GM12865 (cell line): ENCODE measurements at regions not wholly inside any gene's neighbourhood (a gene's known extent, or its start where the extent isn't known, plus 50 kb on each side); places are given as distances from the start of the nearest gene placed in this dataset.
"Not testable (repeated sequence)": the region's sequence is repeated elsewhere in the genome, so short reads cannot be mapped to it uniquely, and the experiment has no call there.

Experiments used
- DNase-seq: peaks from one replicate; pipeline ENCODE4 v3.0.0; 2010; ENCODE audit warnings: low read depth
- H3K4me3 ChIP-seq: 2 replicates; pipeline ENCODE4 v1.5.1; 2011; ENCODE audit warnings: mild to moderate bottlenecking, low read depth, low read length, control low read depth
- TF ChIP-seq, protein P1 (sequence below): IDR thresholded peaks from 2 replicates; pipeline ENCODE4 v1.5.1; 2011; ENCODE audit warnings: low read length, control low read depth, low read depth, inconsistent platforms; ENCODE audit not compliant: insufficient read depth; ENCODE audit errors: missing control alignments

DNA sequence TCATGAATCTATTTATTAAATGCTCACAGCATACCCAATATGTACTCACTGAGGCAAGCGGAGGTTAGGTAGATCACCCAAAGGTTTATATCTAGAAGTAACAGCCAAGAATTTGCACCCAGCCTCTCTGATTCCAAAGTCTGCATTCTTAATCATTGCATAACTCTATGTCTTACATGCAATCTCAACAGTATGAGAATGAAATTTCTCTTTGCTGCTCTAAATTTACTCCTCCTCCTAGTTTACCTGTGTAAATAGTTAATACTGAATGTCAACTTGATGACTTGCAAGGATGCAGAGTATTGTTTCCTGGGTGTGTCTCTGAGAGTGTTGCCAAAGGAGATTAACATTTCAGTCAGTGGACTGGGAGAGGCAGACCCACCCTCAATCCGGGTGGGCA is 840.6 kb downstream of the BRINP3 start:
- H3K4me3 ChIP-seq = no peak overlapping the region
- no peak for DNase-seq
- TF ChIP-seq, protein P1, sequence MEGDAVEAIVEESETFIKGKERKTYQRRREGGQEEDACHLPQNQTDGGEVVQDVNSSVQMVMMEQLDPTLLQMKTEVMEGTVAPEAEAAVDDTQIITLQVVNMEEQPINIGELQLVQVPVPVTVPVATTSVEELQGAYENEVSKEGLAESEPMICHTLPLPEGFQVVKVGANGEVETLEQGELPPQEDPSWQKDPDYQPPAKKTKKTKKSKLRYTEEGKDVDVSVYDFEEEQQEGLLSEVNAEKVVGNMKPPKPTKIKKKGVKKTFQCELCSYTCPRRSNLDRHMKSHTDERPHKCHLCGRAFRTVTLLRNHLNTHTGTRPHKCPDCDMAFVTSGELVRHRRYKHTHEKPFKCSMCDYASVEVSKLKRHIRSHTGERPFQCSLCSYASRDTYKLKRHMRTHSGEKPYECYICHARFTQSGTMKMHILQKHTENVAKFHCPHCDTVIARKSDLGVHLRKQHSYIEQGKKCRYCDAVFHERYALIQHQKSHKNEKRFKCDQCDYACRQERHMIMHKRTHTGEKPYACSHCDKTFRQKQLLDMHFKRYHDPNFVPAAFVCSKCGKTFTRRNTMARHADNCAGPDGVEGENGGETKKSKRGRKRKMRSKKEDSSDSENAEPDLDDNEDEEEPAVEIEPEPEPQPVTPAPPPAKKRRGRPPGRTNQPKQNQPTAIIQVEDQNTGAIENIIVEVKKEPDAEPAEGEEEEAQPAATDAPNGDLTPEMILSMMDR = no peak

DNA sequence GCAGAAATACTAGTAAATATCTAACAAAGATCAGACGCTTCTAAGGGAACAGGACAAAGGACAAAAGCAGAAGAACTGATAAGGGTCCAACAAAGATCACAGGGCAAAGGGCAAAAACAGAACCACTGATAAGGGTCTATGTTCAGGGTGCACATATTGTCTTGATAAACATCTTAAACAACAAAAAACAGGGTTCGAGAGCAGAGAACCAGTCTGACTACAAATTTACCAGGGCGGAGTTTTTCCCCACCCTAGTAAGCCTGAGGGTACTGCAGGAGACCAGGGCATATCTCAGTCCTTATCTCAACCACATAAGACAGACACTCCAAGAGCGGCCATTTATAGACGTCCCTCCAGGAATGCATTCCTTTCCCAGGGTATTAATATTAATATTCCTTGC is 833.5 kb downstream of the BRINP3 start:
- H3K4me3 ChIP-seq, DNase-seq: not testable (repeated sequence)

DNA sequence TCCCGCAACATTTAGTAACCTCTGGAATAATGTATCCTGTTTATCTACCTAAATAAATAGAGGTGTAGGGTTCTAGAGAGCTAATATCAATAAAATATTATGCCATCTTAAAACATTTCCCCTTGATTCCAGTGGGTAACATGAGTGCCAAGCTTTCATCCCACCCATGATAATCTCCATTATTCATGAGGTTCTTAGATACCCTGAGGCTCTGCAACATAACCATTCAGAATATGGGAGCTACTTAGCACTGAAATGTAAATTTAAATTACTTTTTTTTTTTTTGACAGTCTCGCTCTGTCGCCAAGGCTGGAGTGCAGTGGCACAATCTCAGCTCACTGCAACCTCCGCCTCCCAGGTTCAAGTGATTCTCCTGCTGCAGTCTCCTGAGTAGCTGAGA is 832.7 kb downstream of the BRINP3 start:
- DNase-seq = no peak
- H3K4me3 ChIP-seq = no peak overlapping the region
- TF ChIP-seq, protein P1 = no peak

DNA sequence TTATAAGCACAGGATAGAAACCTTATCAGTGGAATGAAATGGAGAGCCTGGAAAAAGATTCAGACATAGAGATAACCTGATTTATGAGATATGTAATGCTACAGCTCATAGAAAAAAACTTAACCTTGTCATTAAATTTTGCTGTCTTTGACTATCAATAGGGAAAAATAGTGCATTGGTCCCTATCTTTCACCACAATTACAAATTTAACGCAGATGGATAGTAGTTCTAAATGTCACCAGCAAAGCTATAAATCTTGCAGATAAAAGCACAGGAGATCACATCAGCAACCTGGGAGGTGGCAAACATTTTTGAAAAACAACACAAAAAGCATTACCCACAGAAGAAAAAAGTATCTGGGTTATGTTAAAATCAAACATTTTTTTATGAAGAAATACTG is 831.6 kb downstream of the BRINP3 start:
- TF ChIP-seq, protein P1 = no peak
- no peak for DNase-seq
- no peak overlapping the region for H3K4me3 ChIP-seq

DNA sequence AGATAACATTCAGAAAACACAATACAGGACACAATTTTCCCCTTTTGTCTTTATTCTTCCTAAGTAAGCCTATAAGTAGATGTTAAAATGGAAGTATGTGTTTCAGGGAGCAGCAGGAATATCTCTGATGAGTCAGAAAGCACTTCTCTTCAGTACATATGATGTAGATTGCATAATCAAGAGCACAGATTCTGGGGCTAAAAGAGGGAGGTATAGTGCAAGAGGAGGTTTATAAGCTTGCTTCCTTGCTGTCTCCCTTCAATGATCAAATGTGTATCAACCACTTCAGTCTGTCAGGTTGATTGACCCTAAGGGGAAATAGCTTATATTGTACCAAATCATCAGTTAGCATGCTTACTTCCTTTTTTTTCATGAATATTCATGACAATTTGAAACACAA is 822.8 kb downstream of the BRINP3 start:
- no peak for DNase-seq
- TF ChIP-seq, protein P1 = no peak
- H3K4me3 ChIP-seq = no peak overlapping the region

DNA sequence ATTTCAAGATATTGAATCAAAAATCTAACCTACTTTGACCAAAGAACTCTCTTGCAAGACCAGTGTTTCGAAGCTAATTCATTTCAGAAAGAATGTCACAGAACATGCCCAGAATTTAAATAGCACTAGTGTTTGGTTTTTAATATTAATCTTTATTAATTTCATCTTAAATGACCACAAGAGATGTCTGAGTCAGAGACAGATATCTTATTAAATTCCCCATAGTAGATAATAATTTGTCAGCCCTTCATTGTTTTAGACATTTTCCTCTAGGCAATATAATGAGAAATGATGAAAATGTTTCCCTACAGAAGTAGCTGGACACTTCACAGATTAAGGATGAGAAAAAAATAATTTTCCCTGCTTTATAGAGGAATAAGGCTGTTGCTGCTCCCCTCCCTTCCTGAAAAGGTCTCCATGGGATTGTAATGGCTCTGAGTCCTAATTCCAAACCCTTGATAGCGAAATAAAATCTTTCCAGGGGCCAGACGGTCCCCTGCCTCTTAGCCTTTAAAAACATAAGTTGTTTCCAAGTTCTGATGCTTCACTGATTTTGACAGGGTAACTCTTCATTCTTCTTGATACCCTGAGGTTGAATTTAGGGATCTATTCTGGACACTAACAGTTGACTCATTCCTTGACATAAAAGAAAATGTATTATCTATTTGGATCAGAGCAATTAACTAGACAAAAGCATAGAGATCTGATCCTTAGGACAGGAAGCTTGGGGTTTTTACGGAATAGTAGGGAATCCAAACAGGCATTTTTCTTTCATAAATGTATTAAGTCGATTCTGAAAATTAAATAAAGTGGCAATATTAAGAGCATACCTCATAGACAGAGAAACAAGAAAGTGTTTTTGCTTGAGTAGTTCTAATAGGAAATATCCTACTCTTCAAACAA is 820.8 kb downstream of the BRINP3 start:
- no peak for DNase-seq
- no peak overlapping the region for H3K4me3 ChIP-seq

DNA sequence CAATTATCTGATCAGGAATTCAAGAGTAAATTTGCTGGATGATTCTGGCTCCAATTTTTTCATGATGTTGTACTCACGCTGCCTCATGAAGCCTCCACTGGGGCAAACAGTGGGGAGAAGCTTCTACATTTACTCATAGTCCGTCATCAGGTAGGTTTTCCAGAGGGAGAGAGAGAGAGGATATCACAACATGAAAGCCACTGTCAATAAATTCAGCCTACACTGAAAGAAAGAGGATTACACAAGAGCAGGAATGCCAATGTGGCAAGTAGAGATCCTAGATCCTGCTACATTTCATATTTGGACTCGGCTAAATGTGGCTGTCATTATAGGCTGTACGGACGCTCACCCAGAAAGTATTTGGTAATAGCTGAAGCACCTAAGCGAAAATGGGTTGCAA is 819.9 kb downstream of the BRINP3 start:
- DNase-seq = no peak
- TF ChIP-seq, protein P1 = no peak
- no peak overlapping the region for H3K4me3 ChIP-seq

More for the DNA sequence above, 820.8 kb downstream of the BRINP3 start:
- TF ChIP-seq, protein P1 = no peak
